Amniotic epithelial cell (primary cell): ENCODE measurements at regions not wholly inside any gene's neighbourhood (a gene's known extent, or its start where the extent isn't known, plus 50 kb on each side); places are given as distances from the start of the nearest gene placed in this dataset.
"Not testable (repeated sequence)": the region's sequence is repeated elsewhere in the genome, so short reads cannot be mapped to it uniquely, and the experiment has no call there.

Source experiments
- DNase-seq: peaks from one replicate; pipeline ENCODE4 v3.0.0-alpha.2; 2010; ENCODE audit warnings: low read depth

- no peak for DNase-seq
Measured at GRCh38 chr3:166064476-166064875, 227.3 kb upstream of the BCHE start.

DNA sequence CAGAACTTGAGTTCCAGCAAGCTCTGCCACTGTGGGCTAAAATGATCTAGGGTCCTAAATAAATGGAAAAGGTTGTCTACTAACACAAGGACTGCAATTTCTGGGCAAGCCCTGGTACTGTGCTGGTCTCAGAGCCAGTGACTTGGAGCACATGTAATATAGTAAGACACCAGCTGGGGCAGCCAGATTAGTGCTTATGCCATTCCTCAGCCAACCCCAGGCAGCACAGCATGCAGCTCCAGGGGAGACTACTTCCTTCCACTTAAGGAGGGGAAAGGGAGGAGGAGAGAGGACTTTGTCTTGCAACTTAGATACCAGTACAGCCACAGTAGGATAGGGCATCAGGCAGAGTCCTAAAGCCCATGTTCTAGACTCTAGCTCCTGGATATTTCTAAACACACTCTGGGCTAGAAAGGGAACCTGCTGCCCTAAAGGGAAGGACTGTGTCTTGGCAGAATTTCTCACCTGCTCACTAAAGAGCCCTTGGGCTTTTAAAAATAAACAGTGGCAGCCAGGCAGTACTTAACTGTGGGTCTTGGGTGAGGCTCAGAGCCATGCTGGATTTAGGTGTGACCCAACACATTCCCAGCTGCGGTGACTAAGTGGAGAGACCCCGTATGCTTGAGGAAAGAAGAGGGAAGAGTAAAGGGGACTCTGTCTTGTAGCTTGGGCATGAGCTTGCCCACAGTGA, 223.7 kb upstream of the BCHE start:
- no peak for DNase-seq

DNA sequence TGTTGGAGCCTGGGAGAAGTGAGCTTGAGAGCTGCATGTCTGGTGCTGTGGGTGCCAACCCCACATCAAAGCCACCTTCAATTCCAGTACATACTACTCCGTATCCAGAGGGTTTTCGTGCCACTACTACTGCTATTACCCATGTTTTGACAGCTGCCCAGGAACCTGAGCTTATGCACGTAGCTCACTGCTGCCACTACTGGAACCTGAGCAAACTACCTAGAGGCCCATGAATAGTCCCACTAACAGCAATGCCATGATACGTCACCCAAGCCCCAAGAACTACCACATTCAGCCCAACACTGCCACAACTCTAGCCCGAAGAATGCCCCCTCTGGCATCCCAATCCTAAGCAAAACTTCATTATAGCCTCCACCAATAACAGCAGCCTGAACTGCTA, 215.2 kb upstream of the BCHE start:
- DNase-seq, result no peak

DNA sequence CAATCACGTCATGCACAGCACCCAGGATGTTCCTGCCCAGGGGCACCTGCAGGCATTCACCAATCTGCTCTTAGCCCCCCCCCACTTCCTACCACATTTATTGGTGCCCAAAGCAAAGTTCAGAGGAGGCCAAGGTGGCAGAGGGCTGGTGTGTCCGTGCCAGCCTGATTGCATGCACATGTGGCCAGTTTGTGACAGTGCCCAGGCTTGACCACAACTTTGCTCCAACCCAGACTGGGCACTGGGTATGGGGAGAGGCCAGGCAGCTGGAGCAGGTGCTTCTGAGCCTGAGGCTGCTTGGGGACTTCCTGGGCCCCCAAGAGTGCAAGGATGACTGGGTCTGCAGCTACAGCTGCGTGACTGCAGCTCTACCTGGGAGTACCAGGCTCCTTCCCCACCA, 192.3 kb upstream of the BCHE start:
- DNase-seq, result no peak

DNA sequence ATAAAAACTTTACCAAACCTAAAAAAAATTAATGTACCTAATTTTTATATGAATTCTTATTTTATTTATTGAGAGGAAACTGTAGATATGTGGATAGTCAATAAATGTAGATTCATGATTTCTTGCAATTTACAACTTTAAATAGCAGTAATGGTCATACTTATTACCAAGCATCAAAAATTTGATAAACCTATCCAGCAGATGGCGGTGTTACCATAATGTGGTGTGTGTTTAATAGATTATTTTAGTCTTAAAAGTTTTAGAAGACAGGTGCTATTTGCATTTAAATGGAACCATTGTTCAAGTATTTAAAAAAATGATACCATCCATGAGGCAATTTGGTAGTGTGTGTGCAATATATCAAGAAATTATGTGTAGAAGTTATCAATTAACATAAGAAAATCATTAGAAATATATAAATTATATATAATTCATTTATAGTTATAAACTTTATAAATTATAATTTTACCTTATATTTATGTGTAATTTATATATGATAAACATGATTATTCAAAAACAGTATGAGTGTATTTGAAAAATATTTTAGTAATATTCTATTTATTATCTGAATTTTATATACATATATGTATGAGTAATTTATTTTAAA, 176.0 kb upstream of the BCHE start:
- DNase-seq, result peak; percentile 56

DNA sequence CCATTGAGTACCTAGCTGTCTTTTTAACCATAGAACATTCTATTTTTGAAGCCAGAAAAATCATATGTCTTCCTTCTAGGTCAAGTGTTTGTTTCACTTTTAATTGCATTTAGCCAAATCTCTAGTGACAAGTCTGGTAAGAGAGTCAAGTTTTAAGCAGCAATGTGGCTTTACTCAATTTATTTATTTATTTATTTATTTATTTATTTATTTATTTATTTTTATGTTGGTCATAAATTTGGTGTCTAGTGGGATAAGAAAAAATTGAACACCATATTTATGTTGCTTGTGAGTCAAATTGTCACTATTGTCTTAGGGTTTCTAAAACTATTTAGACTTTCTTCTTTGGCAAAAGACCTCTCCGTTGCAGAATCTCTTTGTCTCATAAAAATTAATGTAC, 174.5 kb upstream of the BCHE start:
- DNase-seq, result no peak

- DNase-seq, result no peak
Measured at GRCh38 chr3:166005126-166005525, 167.9 kb upstream of the BCHE start.

DNA sequence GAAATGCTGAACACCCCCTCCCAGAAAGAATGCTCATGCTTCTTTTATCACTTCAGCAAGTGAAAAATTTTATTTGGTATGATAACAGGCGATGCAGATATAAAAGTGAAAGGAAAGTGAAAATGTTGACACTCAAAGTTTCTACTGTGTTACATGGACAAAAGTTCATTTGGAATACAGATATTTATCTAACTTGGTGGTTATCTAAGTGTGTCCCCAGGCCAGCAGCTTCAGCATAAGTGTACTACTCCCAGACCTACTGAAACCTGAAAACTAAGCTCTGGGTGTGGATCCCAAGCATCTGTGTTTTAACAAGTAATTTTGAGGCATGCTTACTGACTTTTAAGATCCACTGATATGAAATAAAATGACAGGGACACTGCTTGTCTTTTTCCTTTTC, 157.1 kb upstream of the BCHE start:
- DNase-seq, result no peak

DNA sequence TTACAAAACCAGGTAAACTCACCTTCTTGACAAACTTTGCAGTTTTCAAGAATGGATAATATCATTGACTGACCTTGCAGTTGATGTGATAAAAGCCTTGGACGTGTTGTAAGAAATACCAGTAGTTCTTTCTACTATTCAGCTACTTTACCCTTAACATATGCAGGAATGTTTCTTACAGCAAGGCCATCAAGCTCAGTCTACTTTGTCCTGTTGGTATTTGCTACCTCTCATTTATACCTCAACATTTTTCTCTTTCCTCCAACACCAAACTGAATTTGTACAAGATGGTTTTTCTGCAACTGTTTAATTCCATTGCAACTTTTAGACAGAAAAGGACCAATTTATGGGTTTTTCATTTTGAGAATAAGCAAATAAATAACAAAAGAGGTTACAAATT, 147.4 kb upstream of the BCHE start:
- no peak for DNase-seq

DNA sequence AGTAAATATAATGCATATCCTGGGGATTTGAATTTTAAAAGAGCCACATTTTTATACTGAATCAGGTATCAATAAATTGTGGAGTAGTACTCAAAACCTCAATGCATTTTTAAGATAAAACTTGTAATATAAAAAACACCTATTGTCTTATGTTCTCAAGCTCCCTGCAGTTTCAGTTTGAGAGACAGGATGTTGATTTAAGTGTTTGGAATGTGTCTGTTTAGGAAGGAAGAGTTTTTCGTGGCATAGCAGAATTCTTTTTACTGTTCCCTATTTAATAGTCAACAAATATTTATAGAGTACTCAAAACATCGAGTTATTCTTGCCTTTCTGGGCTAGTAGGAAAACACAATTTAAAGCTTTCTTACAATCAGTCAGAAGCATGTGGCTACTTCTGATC, 146.1 kb upstream of the BCHE start:
- peak; percentile 32 for DNase-seq

DNA sequence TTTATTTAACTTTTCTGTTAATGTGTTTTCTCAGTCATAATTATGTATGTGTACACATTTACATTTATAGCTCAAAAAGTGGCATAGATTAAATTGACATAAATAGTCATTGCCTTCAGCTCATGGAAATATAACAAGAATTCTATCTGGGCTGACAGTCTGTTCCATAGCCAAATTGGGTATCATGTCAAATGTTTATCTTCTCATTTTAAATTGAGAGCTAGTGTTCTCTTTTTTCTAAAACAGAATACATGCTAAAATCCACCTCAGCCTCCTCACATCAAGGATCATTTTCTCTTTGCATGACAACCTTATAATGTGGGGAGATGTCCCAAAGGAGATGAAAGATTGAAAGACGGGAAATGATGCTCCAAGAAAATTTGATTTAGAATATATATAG, 144.1 kb upstream of the BCHE start:
- no peak for DNase-seq

- DNase-seq, result not testable (repeated sequence)
Measured at GRCh38 chr3:165960825-165961224, 123.6 kb upstream of the BCHE start.

- DNase-seq, result no peak
Measured at GRCh38 chr3:165954171-165954570, 116.9 kb upstream of the BCHE start.

DNA sequence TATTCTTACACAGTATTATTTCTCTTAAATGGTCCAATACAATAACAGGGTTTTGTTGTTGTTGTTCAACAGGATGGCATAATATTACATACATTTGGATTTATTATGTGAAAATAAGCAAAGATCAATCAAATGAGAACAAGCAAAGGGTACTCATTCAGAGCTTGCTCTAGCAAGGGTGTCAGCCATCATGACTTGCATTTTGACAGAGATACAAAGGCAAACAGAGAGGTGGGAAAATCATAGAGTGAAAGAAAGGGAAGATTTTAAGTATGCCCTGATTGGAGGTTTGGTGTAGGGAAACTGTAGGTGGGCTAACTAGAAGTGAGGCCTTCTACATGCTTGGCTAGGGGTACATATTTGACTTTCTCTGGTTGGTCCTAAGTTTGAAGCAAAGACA, 109.1 kb upstream of the BCHE start:
- no peak for DNase-seq

GRCh38 chr3:165938986-165939540, 101.8 kb upstream of the BCHE start:
- peak; percentile 28 for DNase-seq

DNA sequence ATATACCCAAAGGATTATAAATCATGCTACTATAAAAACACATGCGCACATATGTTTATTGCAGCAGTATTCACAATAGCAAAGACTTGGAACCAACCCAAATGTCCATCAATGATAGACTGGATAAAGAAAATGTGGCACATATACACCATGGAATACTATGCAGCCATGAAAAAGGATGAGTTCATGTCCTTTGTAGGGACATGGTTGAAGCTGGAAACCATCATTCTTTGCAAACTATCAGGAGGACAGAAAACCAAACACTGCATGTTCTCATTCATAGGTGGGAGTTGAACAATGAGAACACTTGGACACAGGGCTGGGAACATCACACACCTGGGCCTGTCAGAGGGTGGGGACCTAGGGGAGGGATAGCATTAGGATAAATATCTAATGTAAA, 98.9 kb upstream of the BCHE start:
- DNase-seq, result not testable (repeated sequence)

DNA sequence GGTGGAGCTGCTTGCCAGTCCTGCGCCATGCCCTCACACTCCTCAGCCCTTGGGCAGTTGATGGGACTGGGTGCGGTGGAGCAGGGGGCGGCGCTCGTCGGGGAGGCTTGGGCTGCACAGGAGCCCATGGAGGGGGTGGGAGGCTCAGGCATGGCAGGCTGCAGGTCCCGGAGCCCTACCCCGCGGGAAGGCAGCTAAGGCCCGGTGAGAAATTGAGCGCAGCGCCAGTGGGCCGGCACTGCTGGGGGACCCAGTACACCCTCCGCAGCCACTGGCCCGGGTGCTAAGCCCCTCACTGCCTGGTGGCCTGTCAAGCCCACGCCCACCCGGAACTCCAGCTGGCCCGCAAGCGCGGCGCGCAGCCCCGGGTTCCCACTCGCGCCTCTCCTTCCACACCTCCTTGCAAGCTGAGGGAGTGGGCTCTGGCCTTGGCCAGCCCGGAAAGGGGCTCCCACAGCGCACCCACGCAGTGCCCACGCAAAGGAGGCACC, 87.1 kb upstream of the BCHE start:
- not testable (repeated sequence) for DNase-seq

DNA sequence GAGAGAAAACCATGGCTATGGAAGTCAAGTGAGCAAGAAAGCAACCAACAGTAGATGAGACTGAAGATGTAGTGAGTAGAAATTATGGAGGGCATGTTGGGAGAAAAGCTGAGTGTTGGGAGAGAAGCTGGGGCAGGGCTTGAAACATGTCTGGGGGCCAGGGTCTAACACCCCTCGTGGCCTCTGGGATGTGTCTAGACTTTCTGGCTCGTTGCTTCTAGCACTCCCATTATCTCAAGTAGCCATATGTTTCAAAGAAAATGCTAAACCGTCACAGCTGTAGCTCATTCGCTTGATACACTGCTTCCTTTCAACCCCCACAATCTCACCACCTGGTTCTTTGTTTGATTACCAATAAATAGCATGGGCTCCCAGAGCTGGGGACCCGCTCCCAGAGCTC, 83.8 kb upstream of the BCHE start:
- no peak for DNase-seq

DNA sequence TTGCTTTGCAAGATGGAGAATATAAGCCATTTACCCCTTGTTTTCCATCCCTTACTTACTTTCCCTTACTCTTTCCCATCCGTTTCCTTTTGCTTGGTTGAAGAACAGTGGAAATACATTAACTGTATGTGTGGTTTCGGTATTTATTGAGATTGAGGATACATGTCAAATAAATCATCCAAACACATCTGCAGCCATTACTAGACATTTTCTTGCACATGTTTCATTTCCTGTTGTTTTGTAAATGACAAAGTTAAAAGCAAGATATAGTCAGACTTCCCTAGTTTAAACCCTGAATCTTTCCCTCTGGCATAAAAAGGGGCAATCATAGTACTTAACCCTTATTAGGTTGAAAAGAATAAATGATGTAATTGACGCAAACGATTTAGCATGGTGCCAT, 82.1 kb upstream of the BCHE start:
- DNase-seq, result no peak

DNA sequence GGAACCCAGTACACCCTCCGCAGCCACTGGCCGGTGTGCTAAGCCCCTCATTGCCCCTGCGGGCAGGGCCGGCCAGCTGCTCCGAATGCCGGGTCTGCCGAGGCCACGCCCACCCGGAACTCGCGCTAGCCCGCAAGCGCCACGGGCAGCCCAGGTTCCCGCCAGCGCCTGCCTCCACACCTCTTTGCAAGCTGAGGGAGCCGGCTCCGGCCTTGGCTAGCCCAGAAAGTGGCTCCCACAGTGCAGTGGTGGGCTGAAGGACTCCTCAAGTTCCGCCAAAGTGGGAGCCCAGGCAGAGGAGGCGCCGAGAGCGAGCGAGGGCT, 81.4 kb upstream of the BCHE start:
- no peak for DNase-seq

DNA sequence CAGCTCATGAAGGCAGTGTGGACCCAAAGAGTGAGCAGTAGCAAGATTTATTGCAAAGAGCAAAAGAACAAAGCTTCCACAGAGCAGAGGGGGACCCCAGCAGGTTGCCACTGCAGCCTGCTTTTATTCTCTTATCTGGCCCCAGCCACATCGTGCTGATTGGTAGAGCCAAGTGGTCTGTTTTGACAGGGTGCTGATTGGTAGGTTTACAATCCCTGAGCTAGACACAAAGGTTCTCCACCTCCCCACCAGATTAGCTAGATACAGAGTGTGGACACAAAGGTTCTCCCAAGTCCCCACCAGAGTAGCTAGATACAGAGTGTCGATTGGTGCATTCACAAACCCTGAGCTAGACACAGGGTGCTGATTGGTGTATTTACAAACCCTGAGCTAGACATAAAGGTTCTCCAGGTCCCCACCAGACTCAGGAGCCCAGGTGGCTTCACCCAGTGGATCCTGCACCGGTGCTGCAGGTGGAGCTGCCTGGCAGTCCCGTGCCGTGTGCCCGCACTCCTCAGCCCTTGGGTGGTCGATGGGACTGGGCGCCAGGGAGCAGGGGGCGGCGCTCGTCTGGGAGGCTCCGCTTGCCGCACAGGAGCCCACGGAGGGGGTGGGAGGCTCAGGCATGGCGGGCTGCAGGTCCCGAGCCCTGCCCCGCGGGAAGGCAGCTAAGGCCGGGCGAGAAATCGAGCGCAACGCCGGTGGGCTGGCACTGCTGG, 80.9 kb upstream of the BCHE start:
- DNase-seq, result not testable (repeated sequence)

DNA sequence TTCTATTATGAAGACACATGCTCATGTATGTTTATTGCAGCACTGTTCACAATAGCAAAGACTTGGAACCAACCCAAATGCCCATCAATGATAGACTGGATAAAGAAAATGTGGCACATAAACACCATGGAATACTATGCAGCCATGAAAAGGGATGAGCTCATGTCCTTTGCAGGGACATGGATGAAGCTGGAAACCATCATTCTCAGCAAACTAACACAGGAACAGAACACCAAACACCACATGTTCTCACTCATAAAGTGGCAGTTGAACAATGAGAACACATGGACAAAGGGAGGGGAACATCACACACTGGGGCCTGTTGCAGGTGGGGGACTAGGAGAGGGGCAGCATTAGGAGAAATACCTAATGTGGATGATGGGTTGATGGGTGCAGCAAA, 77.9 kb upstream of the BCHE start:
- not testable (repeated sequence) for DNase-seq
